Fibroblast of lung (primary cell): ENCODE measurements at regions not wholly inside any gene's neighbourhood (a gene's known extent, or its start where the extent isn't known, plus 50 kb on each side); places are given as distances from the start of the nearest gene placed in this dataset.

Experiments
- EZH2 ChIP-seq: IDR thresholded peaks from 2 replicates; pipeline ENCODE4 v1.5.1; 2012; ENCODE audit warnings: low read length, control low read depth, mild to moderate bottlenecking; ENCODE audit errors: missing control alignments
- TF ChIP-seq, protein P1 (sequence below), 2 donors: IDR thresholded peaks in 1 of 2; conservative IDR thresholded peaks in 1 of 2; 1 replicate in 1 of 2; 2 replicates in 1 of 2; pipeline ENCODE4 v1.5.1; 2011 to 2012; ENCODE audit warnings: low read length in 2 of 2, control low read depth in 1 of 2, inconsistent platforms in 1 of 2, low read depth in 1 of 2, mild to moderate bottlenecking in 1 of 2

GRCh38 chr13:31913459-31913858 is 118.1 kb upstream of the FRY start:
- TF ChIP-seq, protein P1, sequence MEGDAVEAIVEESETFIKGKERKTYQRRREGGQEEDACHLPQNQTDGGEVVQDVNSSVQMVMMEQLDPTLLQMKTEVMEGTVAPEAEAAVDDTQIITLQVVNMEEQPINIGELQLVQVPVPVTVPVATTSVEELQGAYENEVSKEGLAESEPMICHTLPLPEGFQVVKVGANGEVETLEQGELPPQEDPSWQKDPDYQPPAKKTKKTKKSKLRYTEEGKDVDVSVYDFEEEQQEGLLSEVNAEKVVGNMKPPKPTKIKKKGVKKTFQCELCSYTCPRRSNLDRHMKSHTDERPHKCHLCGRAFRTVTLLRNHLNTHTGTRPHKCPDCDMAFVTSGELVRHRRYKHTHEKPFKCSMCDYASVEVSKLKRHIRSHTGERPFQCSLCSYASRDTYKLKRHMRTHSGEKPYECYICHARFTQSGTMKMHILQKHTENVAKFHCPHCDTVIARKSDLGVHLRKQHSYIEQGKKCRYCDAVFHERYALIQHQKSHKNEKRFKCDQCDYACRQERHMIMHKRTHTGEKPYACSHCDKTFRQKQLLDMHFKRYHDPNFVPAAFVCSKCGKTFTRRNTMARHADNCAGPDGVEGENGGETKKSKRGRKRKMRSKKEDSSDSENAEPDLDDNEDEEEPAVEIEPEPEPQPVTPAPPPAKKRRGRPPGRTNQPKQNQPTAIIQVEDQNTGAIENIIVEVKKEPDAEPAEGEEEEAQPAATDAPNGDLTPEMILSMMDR (conservative IDR thresholded peaks at IDR 0.05 in 1 of 2, IDR thresholded peaks at IDR 0.05 in 1 of 2; ENCODE audit: low read depth in 1 of 2, low read length in 2 of 2) = peak in 1 of 2 donors; percentile 8
- no peak for TF ChIP-seq EZH2
